IPS DF 6.9 (cell line): ENCODE measurements at regions not wholly inside any gene's neighbourhood (a gene's known extent, or its start where the extent isn't known, plus 50 kb on each side); places are given as distances from the start of the nearest gene placed in this dataset.
"Not testable (repeated sequence)": the region's sequence is repeated elsewhere in the genome, so short reads cannot be mapped to it uniquely, and the experiment has no call there.

Experiments used
- DNase-seq: peaks from one replicate; pipeline ENCODE4 v3.0.0-alpha.2; 2013; ENCODE audit warnings: low read depth, low spot score
- H3K27ac ChIP-seq: one replicate; pipeline ENCODE4 v1.5.1; 2013; ENCODE audit warnings: low read length, control low read depth
- H3K27me3 ChIP-seq: 2 replicates; pipeline ENCODE4 v1.6.1; 2013; ENCODE audit warnings: mild to moderate bottlenecking, low read length; ENCODE audit not compliant: control insufficient read depth, insufficient read depth
- H3K36me3 ChIP-seq: 2 replicates; pipeline ENCODE4 v1.6.1; 2013; ENCODE audit warnings: low read length; ENCODE audit not compliant: control insufficient read depth, insufficient read depth
- H3K4me1 ChIP-seq: 2 replicates; pipeline ENCODE4 v1.6.1; 2013; ENCODE audit warnings: low read length; ENCODE audit not compliant: control insufficient read depth, insufficient read depth
- H3K4me3 ChIP-seq: 2 replicates; pipeline ENCODE4 v1.5.1; 2013; ENCODE audit warnings: mild to moderate bottlenecking, low read length
- H3K9me3 ChIP-seq: 2 replicates; pipeline ENCODE4 v1.6.1; 2013; ENCODE audit warnings: low read length, inconsistent platforms; ENCODE audit not compliant: control insufficient read depth, insufficient read depth
- WGBS: extraction: QIAGEN DNeasy Blood & Tissue Kit; methylation state at CpG from one replicate; pipeline ENCODE4 v1.1.7; 2013; ENCODE audit warnings: mixed read lengths, missing lambda C conversion rate; ENCODE audit not compliant: insufficient read length, insufficient coverage; 5-methylcytosine and 5-hydroxymethylcytosine counted together

GRCh38 chr2:139674577-139674976, 894.4 kb upstream of the NXPH2 start:
- H3K4me1 ChIP-seq, result no peaks in the 10 kb centered on the region
- no peak overlapping the region for H3K27ac ChIP-seq
- no peak overlapping the region for H3K4me3 ChIP-seq
- no peaks in the 10 kb centered on the region for H3K9me3 ChIP-seq
- no peak for DNase-seq
- no peaks in the 10 kb centered on the region for H3K36me3 ChIP-seq
- no peaks in the 10 kb centered on the region for H3K27me3 ChIP-seq

GRCh38 chr2:139673447-139673846, 893.3 kb upstream of the NXPH2 start:
- H3K4me1 ChIP-seq, H3K9me3 ChIP-seq, H3K27ac ChIP-seq, H3K27me3 ChIP-seq, H3K4me3 ChIP-seq, DNase-seq, H3K36me3 ChIP-seq: not testable (repeated sequence)
- WGBS, result 100% methylated on average over 1 of the region's 4 CpGs

- no peaks in the 10 kb centered on the region for H3K36me3 ChIP-seq
- no peaks in the 10 kb centered on the region for H3K27me3 ChIP-seq
- H3K4me1 ChIP-seq, result no peaks in the 10 kb centered on the region
- DNase-seq, result no peak
- no CpG with 5 or more reads among the region's 2 CpGs for WGBS
- H3K4me3 ChIP-seq, result no peak overlapping the region
- no peaks in the 10 kb centered on the region for H3K9me3 ChIP-seq
- no peak overlapping the region for H3K27ac ChIP-seq
These were observed 889.5 kb upstream of the NXPH2 start for GRCh38 chr2:139669675-139670074.

- no peaks in the 10 kb centered on the region for H3K4me1 ChIP-seq
- no peak overlapping the region for H3K27ac ChIP-seq
- no peaks in the 10 kb centered on the region for H3K27me3 ChIP-seq
- no peak overlapping the region for H3K4me3 ChIP-seq
- no peak for DNase-seq
- H3K9me3 ChIP-seq, result no peaks in the 10 kb centered on the region
- no peaks in the 10 kb centered on the region for H3K36me3 ChIP-seq
These were observed 872.2 kb upstream of the NXPH2 start for GRCh38 chr2:139652385-139652784.

GRCh38 chr2:139645617-139646016, 865.4 kb upstream of the NXPH2 start:
- no peaks in the 10 kb centered on the region for H3K4me1 ChIP-seq
- H3K9me3 ChIP-seq, result no peaks in the 10 kb centered on the region
- no peak overlapping the region for H3K27ac ChIP-seq
- H3K36me3 ChIP-seq, result no peaks in the 10 kb centered on the region
- DNase-seq, result no peak
- H3K27me3 ChIP-seq, result no peaks in the 10 kb centered on the region; the same call in 1 of the 2 replicates
- no peak overlapping the region for H3K4me3 ChIP-seq

GRCh38 chr2:139643139-139643538, 862.9 kb upstream of the NXPH2 start:
- H3K36me3 ChIP-seq, result no peaks in the 10 kb centered on the region
- no peaks in the 10 kb centered on the region for H3K4me1 ChIP-seq
- no peaks in the 10 kb centered on the region; the same call in 1 of the 2 replicates for H3K27me3 ChIP-seq
- no peak overlapping the region for H3K27ac ChIP-seq
- H3K4me3 ChIP-seq, result no peak overlapping the region
- no peak for DNase-seq
- H3K9me3 ChIP-seq, result no peaks in the 10 kb centered on the region

GRCh38 chr2:139631966-139632365, 851.8 kb upstream of the NXPH2 start:
- Histone ChIP-seq H3K36me3 (no peaks in the 10 kb centered on the region), H3K4me3 (no peak overlapping the region), H3K9me3 (no peaks in the 10 kb centered on the region), H3K27me3 (no peaks in the 10 kb centered on the region), H3K4me1 (no peaks in the 10 kb centered on the region), H3K27ac (no peak overlapping the region)
- WGBS, result no CpG with 5 or more reads among the region's 1 CpG
- DNase-seq, result no peak

- no peaks in the 10 kb centered on the region for H3K4me1 ChIP-seq
- no peak overlapping the region for H3K27ac ChIP-seq
- H3K36me3 ChIP-seq, result no peaks in the 10 kb centered on the region
- H3K27me3 ChIP-seq, result no peaks in the 10 kb centered on the region
- H3K4me3 ChIP-seq, result no peak overlapping the region
- no peaks in the 10 kb centered on the region for H3K9me3 ChIP-seq
- no peak for DNase-seq
- no CpG with 5 or more reads among the region's 2 CpGs for WGBS
These were observed 848.7 kb upstream of the NXPH2 start for GRCh38 chr2:139628931-139629330.

GRCh38 chr2:139626128-139626527, 845.9 kb upstream of the NXPH2 start:
- Histone ChIP-seq H3K27ac (no peak overlapping the region), H3K36me3 (no peaks in the 10 kb centered on the region)
- no CpG with 5 or more reads among the region's 3 CpGs for WGBS

GRCh38 chr2:139622691-139623090, 842.5 kb upstream of the NXPH2 start:
- Histone ChIP-seq H3K4me1 (no peaks in the 10 kb centered on the region), H3K27ac (no peak overlapping the region), H3K36me3 (no peaks in the 10 kb centered on the region), H3K27me3 (no peaks in the 10 kb centered on the region), H3K9me3 (no peaks in the 10 kb centered on the region), H3K4me3 (no peak overlapping the region)
- no peak for DNase-seq
- no CpG with 5 or more reads among the region's 1 CpG for WGBS

More at GRCh38 chr2:139626128-139626527, 845.9 kb upstream of the NXPH2 start:
- no peaks in the 10 kb centered on the region for H3K4me1 ChIP-seq
- DNase-seq, result no peak
- H3K9me3 ChIP-seq, result no peaks in the 10 kb centered on the region
- H3K4me3 ChIP-seq, result no peak overlapping the region
- no peaks in the 10 kb centered on the region for H3K27me3 ChIP-seq

- Histone ChIP-seq H3K4me1 (no peaks in the 10 kb centered on the region), H3K27ac (no peak overlapping the region), H3K9me3 (no peaks in the 10 kb centered on the region), H3K36me3 (no peaks in the 10 kb centered on the region), H3K27me3 (no peaks in the 10 kb centered on the region), H3K4me3 (no peak overlapping the region)
- no peak for DNase-seq
These were observed 837.6 kb upstream of the NXPH2 start for GRCh38 chr2:139617747-139618146.
